ENCODE measurements at regions not wholly inside any gene's neighbourhood (a gene's known extent, or its start where the extent isn't known, plus 50 kb on each side); places are given as distances from the start of the nearest gene placed in this dataset.

DNA sequence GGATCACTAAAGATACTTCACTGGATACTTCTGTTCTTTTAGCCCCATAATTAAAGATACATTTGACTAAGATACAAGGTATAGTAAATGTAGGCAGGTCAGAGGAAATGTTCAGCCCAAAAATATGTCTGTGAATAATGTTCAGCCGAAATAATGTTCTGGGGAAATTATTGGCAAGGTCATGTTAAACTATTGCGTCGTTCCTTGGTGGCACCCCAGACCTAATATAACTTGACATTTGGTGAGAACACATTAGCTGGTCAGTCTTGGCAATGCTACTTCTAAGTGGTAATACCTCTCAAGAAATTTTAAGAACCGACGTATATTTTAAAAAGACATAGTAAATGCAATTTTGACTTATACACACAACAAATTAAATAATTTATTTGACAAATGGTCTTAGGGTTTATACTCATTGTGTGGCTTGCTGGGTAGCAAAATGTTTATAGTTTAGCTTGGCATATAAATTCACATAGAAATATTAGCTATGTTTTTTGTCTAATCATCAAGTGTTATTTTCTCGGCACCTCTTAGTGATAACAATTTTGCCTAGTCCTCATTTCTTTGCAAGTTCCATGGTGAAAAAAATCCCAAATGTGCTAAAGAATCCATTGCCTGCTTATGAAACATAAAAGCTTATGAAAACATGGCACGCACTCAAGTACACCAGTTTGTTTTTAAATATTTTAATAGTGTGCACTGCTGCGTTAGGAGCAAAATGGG is 270.3 kb upstream of the NEBL start:
- H3K36me3 ChIP-seq: no peaks in the 10 kb centered on the region
- ATAC-seq (peak in 1 of 2 donors; percentile 13), DNase-seq (no peak)
- peaks cover 5% of the 10 kb centered on the region for H3K4me1 ChIP-seq
- intact Hi-C loops (cut with DNase I): no loop called here
- H3K27me3 ChIP-seq (ENCODE audit: low read depth): peaks cover 6% of the 10 kb centered on the region
- peak overlapping the region; percentile 61 for H3K27ac ChIP-seq
- TF ChIP-seq, protein P1, sequence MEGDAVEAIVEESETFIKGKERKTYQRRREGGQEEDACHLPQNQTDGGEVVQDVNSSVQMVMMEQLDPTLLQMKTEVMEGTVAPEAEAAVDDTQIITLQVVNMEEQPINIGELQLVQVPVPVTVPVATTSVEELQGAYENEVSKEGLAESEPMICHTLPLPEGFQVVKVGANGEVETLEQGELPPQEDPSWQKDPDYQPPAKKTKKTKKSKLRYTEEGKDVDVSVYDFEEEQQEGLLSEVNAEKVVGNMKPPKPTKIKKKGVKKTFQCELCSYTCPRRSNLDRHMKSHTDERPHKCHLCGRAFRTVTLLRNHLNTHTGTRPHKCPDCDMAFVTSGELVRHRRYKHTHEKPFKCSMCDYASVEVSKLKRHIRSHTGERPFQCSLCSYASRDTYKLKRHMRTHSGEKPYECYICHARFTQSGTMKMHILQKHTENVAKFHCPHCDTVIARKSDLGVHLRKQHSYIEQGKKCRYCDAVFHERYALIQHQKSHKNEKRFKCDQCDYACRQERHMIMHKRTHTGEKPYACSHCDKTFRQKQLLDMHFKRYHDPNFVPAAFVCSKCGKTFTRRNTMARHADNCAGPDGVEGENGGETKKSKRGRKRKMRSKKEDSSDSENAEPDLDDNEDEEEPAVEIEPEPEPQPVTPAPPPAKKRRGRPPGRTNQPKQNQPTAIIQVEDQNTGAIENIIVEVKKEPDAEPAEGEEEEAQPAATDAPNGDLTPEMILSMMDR (IDR thresholded peaks at IDR 0.05): no peak
- H3K9me3 ChIP-seq: no peaks in the 10 kb centered on the region
- H3K4me3 ChIP-seq: peak overlapping the region; percentile 17

DNA sequence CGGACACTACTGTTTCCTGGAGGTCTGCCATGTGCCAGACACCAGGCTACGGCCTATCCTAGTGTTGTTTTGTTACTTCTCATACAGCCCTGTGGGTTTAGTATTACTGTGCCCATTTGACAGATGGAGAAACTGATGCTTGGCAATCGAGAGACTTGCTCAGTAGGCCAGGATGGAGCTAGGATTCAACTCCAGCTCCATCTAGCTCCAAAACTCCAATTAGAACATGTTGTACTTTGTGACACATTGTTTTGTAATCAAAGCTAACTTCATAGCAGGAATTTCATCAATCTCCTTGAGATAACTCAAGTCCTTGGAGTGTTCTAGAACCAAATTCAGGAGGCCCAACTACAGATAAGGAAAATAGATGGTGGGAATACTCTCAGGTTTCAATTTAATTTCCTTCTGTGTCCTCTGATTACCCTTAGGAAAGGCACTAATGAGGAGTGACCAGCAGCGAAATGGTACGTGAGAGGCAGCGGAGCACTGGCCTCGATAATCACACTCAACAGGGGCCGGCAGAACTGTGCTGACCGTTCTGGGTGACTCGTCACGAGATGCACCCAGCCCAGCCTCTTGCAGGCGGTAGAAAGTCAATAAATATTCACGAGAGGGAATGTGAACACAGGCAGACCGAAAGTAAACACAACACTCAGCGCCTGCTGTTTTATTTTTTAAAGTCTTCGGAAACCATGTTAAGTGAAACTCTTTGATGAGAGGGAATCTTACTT is 269.6 kb upstream of the NEBL start:
- DNase-seq: peak; percentile 83
- Histone ChIP-seq H3K36me3 (no peaks in the 10 kb centered on the region), H3K27me3 (ENCODE audit: low read depth) (peaks cover 6% of the 10 kb centered on the region), H3K27ac (peak overlapping the region; percentile 61), H3K4me3 (peak overlapping the region; percentile 17), H3K9me3 (no peaks in the 10 kb centered on the region), H3K4me1 (peaks cover 5% of the 10 kb centered on the region)
- TF ChIP-seq, protein P1 (IDR thresholded peaks at IDR 0.05): no peak
- intact Hi-C loops (cut with DNase I): no loop called here
- ATAC-seq: peak; percentile 93

- Histone ChIP-seq H3K9me3 (no peaks in the 10 kb centered on the region), H3K4me1 (peaks cover 11% of the 10 kb centered on the region), H3K27ac (peak overlapping the region; percentile 46), H3K27me3 (ENCODE audit: low read depth) (no peaks in the 10 kb centered on the region), H3K36me3 (no peaks in the 10 kb centered on the region), H3K4me3 (no peak overlapping the region)
- TF ChIP-seq, protein P1 (IDR thresholded peaks at IDR 0.05): no peak
- no peak for DNase-seq
- intact Hi-C loops (cut with DNase I): no loop called here
- peak in 1 of 2 donors; percentile 6 for ATAC-seq
Measured at GRCh38 chr10:21165489-21165888, 268.4 kb upstream of the NEBL start.

DNA sequence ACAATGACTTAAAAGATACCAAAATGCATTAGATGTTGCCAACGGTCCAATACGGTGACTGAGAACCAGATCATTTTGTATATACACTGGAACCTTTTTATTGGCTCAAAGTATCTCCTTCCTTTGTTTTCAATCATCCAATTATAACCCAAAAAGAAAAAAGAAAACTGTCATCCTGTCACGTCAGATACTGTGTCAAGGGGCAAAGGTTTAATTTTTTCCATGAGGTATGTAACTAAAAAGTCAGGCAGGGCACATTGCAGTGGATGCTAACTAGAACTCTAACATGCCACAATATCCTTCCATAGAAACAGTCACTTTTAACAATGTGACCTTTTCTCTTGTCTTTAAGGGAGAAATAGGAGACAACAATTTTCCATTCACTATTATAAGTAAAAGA is 267.6 kb upstream of the NEBL start:
- Histone ChIP-seq H3K36me3 (no peaks in the 10 kb centered on the region), H3K9me3 (no peaks in the 10 kb centered on the region), H3K4me3 (no peak overlapping the region), H3K4me1 (peaks cover 14% of the 10 kb centered on the region), H3K27me3 (ENCODE audit: low read depth) (no peaks in the 10 kb centered on the region), H3K27ac (no peak overlapping the region)
- no peak for ATAC-seq
- intact Hi-C loops (cut with DNase I): no loop called here
- no peak for DNase-seq
- TF ChIP-seq, protein P1 (IDR thresholded peaks at IDR 0.05): no peak

- intact Hi-C loops (cut with DNase I): no loop called here
- H3K36me3 ChIP-seq: no peaks in the 10 kb centered on the region
- H3K4me3 ChIP-seq: no peak overlapping the region
- no peak overlapping the region for H3K27ac ChIP-seq
- H3K9me3 ChIP-seq: no peaks in the 10 kb centered on the region
- ATAC-seq: no peak
- no peak for DNase-seq
- TF ChIP-seq, protein P1 (IDR thresholded peaks at IDR 0.05): no peak
- H3K4me1 ChIP-seq: peaks cover 20% of the 10 kb centered on the region
- H3K27me3 ChIP-seq (ENCODE audit: low read depth): no peaks in the 10 kb centered on the region
Measured at GRCh38 chr10:21162948-21163347, 265.8 kb upstream of the NEBL start.

All from lower lobe of right lung (tissue), 2 donors.